ENCODE measurements at regions not wholly inside any gene's neighbourhood (a gene's known extent, or its start where the extent isn't known, plus 50 kb on each side); places are given as distances from the start of the nearest gene placed in this dataset.

DNA sequence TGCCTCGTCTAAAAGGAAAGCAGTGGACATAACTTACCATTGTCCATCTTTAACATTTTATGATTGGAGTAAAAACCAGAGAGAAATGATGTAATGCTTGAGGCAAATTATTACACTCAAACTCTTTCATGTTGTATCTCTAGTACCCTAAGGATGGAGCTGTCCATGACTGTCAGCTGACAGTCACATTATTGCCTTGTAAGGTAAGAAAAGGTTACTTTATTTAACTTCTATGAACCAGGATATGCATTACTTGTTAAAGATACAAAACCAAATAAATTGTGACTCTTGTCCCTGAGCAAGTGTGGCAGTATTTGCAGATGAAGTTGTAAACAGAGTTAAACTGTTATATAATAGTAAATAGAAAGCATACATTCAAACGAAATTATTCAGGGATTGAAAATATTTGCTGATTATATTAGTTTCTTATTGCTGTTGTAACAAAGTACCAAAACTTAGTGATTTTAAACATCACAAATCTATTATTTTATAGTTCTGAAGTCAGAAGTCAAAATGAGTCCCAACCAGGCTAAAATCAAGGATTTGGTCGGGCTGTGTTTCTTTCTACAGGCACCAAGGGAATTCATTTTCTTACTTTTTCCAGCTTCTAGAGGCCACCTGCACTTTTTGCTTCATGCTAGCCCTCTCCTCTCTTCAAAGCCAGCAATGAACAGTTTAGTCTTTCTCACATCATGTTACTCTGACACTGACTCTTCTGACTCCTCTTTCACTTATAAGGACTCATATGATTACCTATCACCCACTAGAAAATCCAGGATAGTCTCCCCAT is 113.8 kb downstream of the CEP44 start:
- Histone ChIP-seq H3K4me2 (ENCODE audit: low read length) (no peak overlapping the region), H3K4me3 (ENCODE audit: low read length) (no peak overlapping the region), H3K79me2 (replicated peaks; ENCODE audit: insufficient read depth, low read length) (no peaks in the 10 kb centered on the region), H3K27ac (ENCODE audit: low read length) (no peak overlapping the region), H4K20me1 (ENCODE audit: insufficient read depth) (no peaks in the 10 kb centered on the region), H2AFZ (ENCODE audit: low read depth, low read length) (no peak overlapping the region), H3K9ac (ENCODE audit: low read length) (no peak overlapping the region), H3K27me3 (ENCODE audit: insufficient read depth, low read depth, low read length) (no peaks in the 10 kb centered on the region), H3K9me2 (ENCODE audit: insufficient read depth, low read length) (no peaks in the 10 kb centered on the region), H3K9me3 (ENCODE audit: low read length) (no peaks in the 10 kb centered on the region), H3F3A (ENCODE audit: insufficient read depth, low read length, poor library complexity, severe bottlenecking) (no peaks in the 10 kb centered on the region), H3K36me3 (ENCODE audit: insufficient read depth, low read length) (no peaks in the 10 kb centered on the region)
- TF ChIP-seq TAF1 (IDR thresholded peaks at IDR 0.05; ENCODE audit: low read depth) = no peak
- no peak for TF ChIP-seq SMC3 (conservative IDR thresholded peaks at IDR 0.05; ENCODE audit: poor library complexity)
- TF ChIP-seq EZH2 (IDR thresholded peaks at IDR 0.05; ENCODE audit: borderline replicate concordance, insufficient read depth, low read length, poor library complexity, severe bottlenecking) = no peak
- no peak for TF ChIP-seq EP300 (conservative IDR thresholded peaks at IDR 0.05; ENCODE audit: poor library complexity, severe bottlenecking)
- no peak for TF ChIP-seq RAD21 (conservative IDR thresholded peaks at IDR 0.05)
- TF ChIP-seq, protein P1, sequence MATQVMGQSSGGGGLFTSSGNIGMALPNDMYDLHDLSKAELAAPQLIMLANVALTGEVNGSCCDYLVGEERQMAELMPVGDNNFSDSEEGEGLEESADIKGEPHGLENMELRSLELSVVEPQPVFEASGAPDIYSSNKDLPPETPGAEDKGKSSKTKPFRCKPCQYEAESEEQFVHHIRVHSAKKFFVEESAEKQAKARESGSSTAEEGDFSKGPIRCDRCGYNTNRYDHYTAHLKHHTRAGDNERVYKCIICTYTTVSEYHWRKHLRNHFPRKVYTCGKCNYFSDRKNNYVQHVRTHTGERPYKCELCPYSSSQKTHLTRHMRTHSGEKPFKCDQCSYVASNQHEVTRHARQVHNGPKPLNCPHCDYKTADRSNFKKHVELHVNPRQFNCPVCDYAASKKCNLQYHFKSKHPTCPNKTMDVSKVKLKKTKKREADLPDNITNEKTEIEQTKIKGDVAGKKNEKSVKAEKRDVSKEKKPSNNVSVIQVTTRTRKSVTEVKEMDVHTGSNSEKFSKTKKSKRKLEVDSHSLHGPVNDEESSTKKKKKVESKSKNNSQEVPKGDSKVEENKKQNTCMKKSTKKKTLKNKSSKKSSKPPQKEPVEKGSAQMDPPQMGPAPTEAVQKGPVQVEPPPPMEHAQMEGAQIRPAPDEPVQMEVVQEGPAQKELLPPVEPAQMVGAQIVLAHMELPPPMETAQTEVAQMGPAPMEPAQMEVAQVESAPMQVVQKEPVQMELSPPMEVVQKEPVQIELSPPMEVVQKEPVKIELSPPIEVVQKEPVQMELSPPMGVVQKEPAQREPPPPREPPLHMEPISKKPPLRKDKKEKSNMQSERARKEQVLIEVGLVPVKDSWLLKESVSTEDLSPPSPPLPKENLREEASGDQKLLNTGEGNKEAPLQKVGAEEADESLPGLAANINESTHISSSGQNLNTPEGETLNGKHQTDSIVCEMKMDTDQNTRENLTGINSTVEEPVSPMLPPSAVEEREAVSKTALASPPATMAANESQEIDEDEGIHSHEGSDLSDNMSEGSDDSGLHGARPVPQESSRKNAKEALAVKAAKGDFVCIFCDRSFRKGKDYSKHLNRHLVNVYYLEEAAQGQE (IDR thresholded peaks at IDR 0.05; ENCODE audit: borderline replicate concordance) = no peak
- no peak for TF ChIP-seq MXI1 (conservative IDR thresholded peaks at IDR 0.05; ENCODE audit: poor library complexity, severe bottlenecking)

DNA sequence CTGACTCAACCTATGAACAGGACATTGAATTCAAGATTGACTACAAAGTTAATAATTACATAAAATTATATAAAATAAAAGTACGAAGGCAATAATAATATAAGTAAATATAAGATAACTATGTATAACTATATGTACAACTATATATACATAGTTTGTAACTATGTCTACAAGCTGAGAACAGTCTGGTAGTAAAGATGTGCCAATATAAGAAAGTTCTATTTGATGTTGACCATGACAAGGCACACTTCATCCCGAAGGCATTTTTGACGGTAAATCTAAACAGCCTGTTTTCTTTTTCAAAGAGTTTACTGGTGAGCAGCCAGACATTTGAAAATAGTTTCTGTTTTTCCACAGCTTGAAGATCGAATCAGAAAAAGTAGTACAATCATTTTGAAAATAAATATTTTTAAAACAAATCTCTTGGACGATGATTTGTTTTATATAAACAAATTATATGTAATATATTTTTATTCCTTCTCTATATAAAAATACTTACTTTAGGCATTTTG is 112.9 kb downstream of the CEP44 start:
- Histone ChIP-seq H3K9ac (ENCODE audit: low read length) (no peak overlapping the region), H3K36me3 (ENCODE audit: insufficient read depth, low read length) (no peaks in the 10 kb centered on the region), H3K79me2 (replicated peaks; ENCODE audit: insufficient read depth, low read length) (no peaks in the 10 kb centered on the region), H3K27ac (ENCODE audit: low read length) (no peak overlapping the region), H2AFZ (ENCODE audit: low read depth, low read length) (no peak overlapping the region), H3K4me2 (ENCODE audit: low read length) (no peak overlapping the region), H4K20me1 (ENCODE audit: insufficient read depth) (no peaks in the 10 kb centered on the region), H3K27me3 (ENCODE audit: insufficient read depth, low read depth, low read length) (no peaks in the 10 kb centered on the region), H3K9me3 (ENCODE audit: low read length) (no peaks in the 10 kb centered on the region), H3K9me2 (ENCODE audit: insufficient read depth, low read length) (no peaks in the 10 kb centered on the region), H3F3A (ENCODE audit: insufficient read depth, low read length, poor library complexity, severe bottlenecking) (no peaks in the 10 kb centered on the region), H3K4me3 (ENCODE audit: low read length) (no peak overlapping the region)
- TF ChIP-seq, protein P1 (IDR thresholded peaks at IDR 0.05; ENCODE audit: borderline replicate concordance) = no peak
- TF ChIP-seq, protein P2, sequence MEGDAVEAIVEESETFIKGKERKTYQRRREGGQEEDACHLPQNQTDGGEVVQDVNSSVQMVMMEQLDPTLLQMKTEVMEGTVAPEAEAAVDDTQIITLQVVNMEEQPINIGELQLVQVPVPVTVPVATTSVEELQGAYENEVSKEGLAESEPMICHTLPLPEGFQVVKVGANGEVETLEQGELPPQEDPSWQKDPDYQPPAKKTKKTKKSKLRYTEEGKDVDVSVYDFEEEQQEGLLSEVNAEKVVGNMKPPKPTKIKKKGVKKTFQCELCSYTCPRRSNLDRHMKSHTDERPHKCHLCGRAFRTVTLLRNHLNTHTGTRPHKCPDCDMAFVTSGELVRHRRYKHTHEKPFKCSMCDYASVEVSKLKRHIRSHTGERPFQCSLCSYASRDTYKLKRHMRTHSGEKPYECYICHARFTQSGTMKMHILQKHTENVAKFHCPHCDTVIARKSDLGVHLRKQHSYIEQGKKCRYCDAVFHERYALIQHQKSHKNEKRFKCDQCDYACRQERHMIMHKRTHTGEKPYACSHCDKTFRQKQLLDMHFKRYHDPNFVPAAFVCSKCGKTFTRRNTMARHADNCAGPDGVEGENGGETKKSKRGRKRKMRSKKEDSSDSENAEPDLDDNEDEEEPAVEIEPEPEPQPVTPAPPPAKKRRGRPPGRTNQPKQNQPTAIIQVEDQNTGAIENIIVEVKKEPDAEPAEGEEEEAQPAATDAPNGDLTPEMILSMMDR (IDR thresholded peaks at IDR 0.05; ENCODE audit: poor library complexity, severe bottlenecking) = no peak
- TF ChIP-seq EZH2 (IDR thresholded peaks at IDR 0.05; ENCODE audit: borderline replicate concordance, insufficient read depth, low read length, poor library complexity, severe bottlenecking) (no peak), SMC3 (conservative IDR thresholded peaks at IDR 0.05; ENCODE audit: poor library complexity) (no peak), TAF1 (IDR thresholded peaks at IDR 0.05; ENCODE audit: low read depth) (no peak), EP300 (conservative IDR thresholded peaks at IDR 0.05; ENCODE audit: poor library complexity, severe bottlenecking) (no peak), MXI1 (conservative IDR thresholded peaks at IDR 0.05; ENCODE audit: poor library complexity, severe bottlenecking) (no peak), POLR2AphosphoS5 (IDR thresholded peaks at IDR 0.05) (no peak), RAD21 (conservative IDR thresholded peaks at IDR 0.05) (no peak)
